ENCODE measurements at regions not wholly inside any gene's neighbourhood (a gene's known extent, or its start where the extent isn't known, plus 50 kb on each side); places are given as distances from the start of the nearest gene placed in this dataset.
A peak's percentile ranks its signal among the peaks of the same experiment; 100 is the strongest.

DNA sequence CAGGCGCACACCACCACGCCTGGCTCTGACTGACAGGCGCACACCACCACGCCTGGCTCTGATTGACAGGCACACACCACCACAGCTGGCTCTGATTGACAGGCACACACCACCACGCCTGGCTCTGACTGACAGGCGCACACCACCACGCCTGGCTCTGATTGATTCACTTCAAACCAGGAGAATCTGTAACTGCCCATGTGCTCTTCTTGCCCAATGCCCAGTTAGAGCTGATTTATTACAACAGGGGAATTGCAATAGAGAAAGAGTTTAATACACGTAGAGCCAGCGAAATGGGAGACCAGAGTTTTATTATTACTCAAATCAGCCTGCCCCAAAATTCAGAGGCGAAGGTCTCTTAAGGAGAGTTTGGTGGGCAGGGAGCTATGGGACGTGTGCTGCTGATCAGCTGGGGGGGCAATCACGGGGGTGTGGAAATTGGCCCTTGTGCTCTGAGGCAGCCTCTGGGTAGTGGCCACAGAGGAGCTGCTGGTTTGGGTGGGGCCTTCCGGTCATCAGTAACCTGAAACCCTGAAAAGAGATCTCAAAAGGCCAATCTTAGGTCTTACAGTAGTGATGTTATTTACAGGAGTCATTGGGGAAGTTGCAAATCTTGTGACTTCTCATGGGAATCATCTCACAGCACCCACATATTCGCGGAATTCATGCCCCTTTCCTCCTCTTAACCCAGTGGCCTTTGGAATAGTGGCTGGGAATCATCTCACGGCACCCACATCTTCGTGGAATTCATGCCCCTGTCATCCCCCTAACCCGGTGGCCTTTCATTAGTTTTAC is 63.8 kb upstream of the TFRC start:
- Histone ChIP-seq H4K20me1 (replicated peaks; ENCODE audit: insufficient read depth) (no peaks in the 10 kb centered on the region), H3K9me2 (ENCODE audit: insufficient read depth) (no peaks in the 10 kb centered on the region), H3K27me3 (ENCODE audit: insufficient read depth) (no peaks in the 10 kb centered on the region), H3K27ac (ENCODE audit: low read depth) (peak overlapping the region; percentile 74; the same call in 1 of the 2 replicates), H3K36me3 (ENCODE audit: insufficient read depth) (no peaks in the 10 kb centered on the region), H2AFZ (peak overlapping the region; percentile 7; the same call in 1 of the 2 replicates), H3K4me1 (ENCODE audit: insufficient read depth) (peaks cover 16% of the 10 kb centered on the region), H3K79me2 (replicated peaks; ENCODE audit: insufficient read depth) (no peaks in the 10 kb centered on the region), H3K4me3 (no peak overlapping the region), H3K4me2 (peak overlapping the region; percentile 49), H3F3A (replicated peaks; ENCODE audit: low read depth) (no peaks in the 10 kb centered on the region)
- TF ChIP-seq, protein P1, sequence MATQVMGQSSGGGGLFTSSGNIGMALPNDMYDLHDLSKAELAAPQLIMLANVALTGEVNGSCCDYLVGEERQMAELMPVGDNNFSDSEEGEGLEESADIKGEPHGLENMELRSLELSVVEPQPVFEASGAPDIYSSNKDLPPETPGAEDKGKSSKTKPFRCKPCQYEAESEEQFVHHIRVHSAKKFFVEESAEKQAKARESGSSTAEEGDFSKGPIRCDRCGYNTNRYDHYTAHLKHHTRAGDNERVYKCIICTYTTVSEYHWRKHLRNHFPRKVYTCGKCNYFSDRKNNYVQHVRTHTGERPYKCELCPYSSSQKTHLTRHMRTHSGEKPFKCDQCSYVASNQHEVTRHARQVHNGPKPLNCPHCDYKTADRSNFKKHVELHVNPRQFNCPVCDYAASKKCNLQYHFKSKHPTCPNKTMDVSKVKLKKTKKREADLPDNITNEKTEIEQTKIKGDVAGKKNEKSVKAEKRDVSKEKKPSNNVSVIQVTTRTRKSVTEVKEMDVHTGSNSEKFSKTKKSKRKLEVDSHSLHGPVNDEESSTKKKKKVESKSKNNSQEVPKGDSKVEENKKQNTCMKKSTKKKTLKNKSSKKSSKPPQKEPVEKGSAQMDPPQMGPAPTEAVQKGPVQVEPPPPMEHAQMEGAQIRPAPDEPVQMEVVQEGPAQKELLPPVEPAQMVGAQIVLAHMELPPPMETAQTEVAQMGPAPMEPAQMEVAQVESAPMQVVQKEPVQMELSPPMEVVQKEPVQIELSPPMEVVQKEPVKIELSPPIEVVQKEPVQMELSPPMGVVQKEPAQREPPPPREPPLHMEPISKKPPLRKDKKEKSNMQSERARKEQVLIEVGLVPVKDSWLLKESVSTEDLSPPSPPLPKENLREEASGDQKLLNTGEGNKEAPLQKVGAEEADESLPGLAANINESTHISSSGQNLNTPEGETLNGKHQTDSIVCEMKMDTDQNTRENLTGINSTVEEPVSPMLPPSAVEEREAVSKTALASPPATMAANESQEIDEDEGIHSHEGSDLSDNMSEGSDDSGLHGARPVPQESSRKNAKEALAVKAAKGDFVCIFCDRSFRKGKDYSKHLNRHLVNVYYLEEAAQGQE (IDR thresholded peaks at IDR 0.05; ENCODE audit: unreplicated experiment) = no peak
- TF ChIP-seq ZNF331 (CRISPR knock-in tag; IDR thresholded peaks at IDR 0.05; ENCODE audit: low read depth) (no peak), STAT1 (IDR thresholded peaks at IDR 0.05; ENCODE audit: unreplicated experiment) (no peak)
- TF ChIP-seq, protein P2, sequence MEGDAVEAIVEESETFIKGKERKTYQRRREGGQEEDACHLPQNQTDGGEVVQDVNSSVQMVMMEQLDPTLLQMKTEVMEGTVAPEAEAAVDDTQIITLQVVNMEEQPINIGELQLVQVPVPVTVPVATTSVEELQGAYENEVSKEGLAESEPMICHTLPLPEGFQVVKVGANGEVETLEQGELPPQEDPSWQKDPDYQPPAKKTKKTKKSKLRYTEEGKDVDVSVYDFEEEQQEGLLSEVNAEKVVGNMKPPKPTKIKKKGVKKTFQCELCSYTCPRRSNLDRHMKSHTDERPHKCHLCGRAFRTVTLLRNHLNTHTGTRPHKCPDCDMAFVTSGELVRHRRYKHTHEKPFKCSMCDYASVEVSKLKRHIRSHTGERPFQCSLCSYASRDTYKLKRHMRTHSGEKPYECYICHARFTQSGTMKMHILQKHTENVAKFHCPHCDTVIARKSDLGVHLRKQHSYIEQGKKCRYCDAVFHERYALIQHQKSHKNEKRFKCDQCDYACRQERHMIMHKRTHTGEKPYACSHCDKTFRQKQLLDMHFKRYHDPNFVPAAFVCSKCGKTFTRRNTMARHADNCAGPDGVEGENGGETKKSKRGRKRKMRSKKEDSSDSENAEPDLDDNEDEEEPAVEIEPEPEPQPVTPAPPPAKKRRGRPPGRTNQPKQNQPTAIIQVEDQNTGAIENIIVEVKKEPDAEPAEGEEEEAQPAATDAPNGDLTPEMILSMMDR (conservative IDR thresholded peaks at IDR 0.05; ENCODE audit: low read depth in 2 of 2) = no peak
- TF ChIP-seq, protein P3, sequence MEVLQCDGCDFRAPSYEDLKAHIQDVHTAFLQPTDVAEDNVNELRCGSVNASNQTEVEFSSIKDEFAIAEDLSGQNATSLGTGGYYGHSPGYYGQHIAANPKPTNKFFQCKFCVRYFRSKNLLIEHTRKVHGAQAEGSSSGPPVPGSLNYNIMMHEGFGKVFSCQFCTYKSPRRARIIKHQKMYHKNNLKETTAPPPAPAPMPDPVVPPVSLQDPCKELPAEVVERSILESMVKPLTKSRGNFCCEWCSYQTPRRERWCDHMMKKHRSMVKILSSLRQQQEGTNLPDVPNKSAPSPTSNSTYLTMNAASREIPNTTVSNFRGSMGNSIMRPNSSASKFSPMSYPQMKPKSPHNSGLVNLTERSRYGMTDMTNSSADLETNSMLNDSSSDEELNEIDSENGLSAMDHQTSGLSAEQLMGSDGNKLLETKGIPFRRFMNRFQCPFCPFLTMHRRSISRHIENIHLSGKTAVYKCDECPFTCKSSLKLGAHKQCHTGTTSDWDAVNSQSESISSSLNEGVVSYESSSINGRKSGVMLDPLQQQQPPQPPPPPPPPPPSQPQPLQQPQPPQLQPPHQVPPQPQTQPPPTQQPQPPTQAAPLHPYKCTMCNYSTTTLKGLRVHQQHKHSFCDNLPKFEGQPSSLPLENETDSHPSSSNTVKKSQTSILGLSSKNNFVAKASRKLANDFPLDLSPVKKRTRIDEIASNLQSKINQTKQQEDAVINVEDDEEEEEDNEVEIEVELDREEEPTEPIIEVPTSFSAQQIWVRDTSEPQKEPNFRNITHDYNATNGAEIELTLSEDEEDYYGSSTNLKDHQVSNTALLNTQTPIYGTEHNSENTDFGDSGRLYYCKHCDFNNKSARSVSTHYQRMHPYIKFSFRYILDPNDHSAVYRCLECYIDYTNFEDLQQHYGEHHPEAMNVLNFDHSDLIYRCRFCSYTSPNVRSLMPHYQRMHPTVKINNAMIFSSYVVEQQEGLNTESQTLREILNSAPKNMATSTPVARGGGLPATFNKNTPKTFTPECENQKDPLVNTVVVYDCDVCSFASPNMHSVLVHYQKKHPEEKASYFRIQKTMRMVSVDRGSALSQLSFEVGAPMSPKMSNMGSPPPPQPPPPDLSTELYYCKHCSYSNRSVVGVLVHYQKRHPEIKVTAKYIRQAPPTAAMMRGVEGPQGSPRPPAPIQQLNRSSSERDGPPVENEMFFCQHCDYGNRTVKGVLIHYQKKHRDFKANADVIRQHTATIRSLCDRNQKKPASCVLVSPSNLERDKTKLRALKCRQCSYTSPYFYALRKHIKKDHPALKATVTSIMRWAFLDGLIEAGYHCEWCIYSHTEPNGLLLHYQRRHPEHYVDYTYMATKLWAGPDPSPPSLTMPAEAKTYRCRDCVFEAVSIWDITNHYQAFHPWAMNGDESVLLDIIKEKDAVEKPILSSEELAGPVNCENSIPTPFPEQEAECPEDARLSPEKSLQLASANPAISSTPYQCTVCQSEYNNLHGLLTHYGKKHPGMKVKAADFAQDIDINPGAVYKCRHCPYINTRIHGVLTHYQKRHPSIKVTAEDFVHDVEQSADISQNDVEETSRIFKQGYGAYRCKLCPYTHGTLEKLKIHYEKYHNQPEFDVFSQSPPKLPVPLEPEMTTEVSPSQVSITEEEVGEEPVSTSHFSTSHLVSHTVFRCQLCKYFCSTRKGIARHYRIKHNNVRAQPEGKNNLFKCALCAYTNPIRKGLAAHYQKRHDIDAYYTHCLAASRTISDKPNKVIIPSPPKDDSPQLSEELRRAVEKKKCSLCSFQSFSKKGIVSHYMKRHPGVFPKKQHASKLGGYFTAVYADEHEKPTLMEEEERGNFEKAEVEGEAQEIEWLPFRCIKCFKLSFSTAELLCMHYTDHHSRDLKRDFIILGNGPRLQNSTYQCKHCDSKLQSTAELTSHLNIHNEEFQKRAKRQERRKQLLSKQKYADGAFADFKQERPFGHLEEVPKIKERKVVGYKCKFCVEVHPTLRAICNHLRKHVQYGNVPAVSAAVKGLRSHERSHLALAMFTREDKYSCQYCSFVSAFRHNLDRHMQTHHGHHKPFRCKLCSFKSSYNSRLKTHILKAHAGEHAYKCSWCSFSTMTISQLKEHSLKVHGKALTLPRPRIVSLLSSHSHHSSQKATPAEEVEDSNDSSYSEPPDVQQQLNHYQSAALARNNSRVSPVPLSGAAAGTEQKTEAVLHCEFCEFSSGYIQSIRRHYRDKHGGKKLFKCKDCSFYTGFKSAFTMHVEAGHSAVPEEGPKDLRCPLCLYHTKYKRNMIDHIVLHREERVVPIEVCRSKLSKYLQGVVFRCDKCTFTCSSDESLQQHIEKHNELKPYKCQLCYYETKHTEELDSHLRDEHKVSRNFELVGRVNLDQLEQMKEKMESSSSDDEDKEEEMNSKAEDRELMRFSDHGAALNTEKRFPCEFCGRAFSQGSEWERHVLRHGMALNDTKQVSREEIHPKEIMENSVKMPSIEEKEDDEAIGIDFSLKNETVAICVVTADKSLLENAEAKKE (CRISPR knock-in tag; IDR thresholded peaks at IDR 0.05) = no peak
- DNase-seq (ENCODE audit: low spot score) = no peak
- H3K36me3 Mint-ChIP-seq (ENCODE audit: low read depth) = peaks cover 3% of the 10 kb centered on the region; the same call in 2 of the 3 replicates
- H3K27ac Mint-ChIP-seq = no peak overlapping the region
- H3K27me3 Mint-ChIP-seq (ENCODE audit: insufficient read depth, low read depth, poor library complexity) = peaks cover 8% of the 10 kb centered on the region
- no peak overlapping the region for H3K4me3 Mint-ChIP-seq
- H3K9me3 Mint-ChIP-seq = peaks cover 29% of the 10 kb centered on the region
- H3K4me1 Mint-ChIP-seq = peaks cover 20% of the 10 kb centered on the region
- ATAC-seq = peak; percentile 52
